PFSK-1 (cell line): ENCODE measurements at regions not wholly inside any gene's neighbourhood (a gene's known extent, or its start where the extent isn't known, plus 50 kb on each side); places are given as distances from the start of the nearest gene placed in this dataset.

ENCODE experiments used
- FOXP2 ChIP-seq: optimal IDR thresholded peaks from 2 replicates; pipeline ENCODE3; 2011; ENCODE audit warnings: borderline replicate concordance, control low read depth, inconsistent platforms; ENCODE audit not compliant: insufficient read depth; ENCODE audit errors: extremely low read length, extremely low read depth
- POLR2AphosphoS5 ChIP-seq: IDR thresholded peaks from 2 replicates; pipeline ENCODE4 v1.6.1; 2012; ENCODE audit warnings: low read depth, mild to moderate bottlenecking, control low read depth, low read length, moderate library complexity
- SIN3A ChIP-seq: IDR thresholded peaks from 2 replicates; pipeline ENCODE4 v1.6.1; 2012; ENCODE audit warnings: mild to moderate bottlenecking, low read length, moderate library complexity, borderline replicate concordance; ENCODE audit not compliant: insufficient read depth
- TAF1 ChIP-seq: IDR thresholded peaks from 2 replicates; pipeline ENCODE4 v1.6.1; 2012; ENCODE audit warnings: low read length, control low read depth, borderline replicate concordance; ENCODE audit not compliant: insufficient read depth
- TF ChIP-seq, protein P1 (sequence below), 2 experiments: IDR thresholded peaks; 2 replicates each; pipeline versions ENCODE4 v1.6.1 to v1.8.0; 2011 to 2012; ENCODE audit warnings: low read depth in 2 of 2, low read length in 2 of 2, control low read depth in 1 of 2, inconsistent platforms in 1 of 2, mild to moderate bottlenecking in 1 of 2, moderate library complexity in 1 of 2; ENCODE audit not compliant: insufficient read depth in 1 of 2

DNA sequence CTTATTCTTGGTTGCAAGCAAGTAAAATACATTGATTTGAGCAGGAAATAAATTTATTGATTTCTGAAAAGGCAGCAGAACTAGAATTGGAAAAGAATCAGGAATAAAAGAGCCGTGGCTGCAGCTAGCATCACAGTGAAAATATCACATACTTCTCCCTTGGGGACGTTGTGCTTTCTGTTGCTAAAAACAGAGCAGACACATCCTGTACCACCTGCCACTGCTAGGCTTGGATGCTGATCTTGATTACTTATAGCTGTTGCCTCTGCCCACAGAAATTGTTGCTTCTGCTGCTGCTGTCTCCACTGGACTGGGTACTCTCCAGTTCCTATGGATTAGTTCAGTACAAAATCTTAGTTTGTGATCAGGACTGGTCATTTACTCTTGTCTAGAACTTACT lies 283.8 kb downstream of the C3orf38 start:
- TF ChIP-seq SIN3A (no peak), TAF1 (no peak), POLR2AphosphoS5 (no peak), FOXP2 (no peak)
- TF ChIP-seq, protein P1, sequence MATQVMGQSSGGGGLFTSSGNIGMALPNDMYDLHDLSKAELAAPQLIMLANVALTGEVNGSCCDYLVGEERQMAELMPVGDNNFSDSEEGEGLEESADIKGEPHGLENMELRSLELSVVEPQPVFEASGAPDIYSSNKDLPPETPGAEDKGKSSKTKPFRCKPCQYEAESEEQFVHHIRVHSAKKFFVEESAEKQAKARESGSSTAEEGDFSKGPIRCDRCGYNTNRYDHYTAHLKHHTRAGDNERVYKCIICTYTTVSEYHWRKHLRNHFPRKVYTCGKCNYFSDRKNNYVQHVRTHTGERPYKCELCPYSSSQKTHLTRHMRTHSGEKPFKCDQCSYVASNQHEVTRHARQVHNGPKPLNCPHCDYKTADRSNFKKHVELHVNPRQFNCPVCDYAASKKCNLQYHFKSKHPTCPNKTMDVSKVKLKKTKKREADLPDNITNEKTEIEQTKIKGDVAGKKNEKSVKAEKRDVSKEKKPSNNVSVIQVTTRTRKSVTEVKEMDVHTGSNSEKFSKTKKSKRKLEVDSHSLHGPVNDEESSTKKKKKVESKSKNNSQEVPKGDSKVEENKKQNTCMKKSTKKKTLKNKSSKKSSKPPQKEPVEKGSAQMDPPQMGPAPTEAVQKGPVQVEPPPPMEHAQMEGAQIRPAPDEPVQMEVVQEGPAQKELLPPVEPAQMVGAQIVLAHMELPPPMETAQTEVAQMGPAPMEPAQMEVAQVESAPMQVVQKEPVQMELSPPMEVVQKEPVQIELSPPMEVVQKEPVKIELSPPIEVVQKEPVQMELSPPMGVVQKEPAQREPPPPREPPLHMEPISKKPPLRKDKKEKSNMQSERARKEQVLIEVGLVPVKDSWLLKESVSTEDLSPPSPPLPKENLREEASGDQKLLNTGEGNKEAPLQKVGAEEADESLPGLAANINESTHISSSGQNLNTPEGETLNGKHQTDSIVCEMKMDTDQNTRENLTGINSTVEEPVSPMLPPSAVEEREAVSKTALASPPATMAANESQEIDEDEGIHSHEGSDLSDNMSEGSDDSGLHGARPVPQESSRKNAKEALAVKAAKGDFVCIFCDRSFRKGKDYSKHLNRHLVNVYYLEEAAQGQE (IDR thresholded peaks at IDR 0.05; ENCODE audit: insufficient read depth in 1 of 2, low read depth in 2 of 2, low read length in 2 of 2), result no peak

DNA sequence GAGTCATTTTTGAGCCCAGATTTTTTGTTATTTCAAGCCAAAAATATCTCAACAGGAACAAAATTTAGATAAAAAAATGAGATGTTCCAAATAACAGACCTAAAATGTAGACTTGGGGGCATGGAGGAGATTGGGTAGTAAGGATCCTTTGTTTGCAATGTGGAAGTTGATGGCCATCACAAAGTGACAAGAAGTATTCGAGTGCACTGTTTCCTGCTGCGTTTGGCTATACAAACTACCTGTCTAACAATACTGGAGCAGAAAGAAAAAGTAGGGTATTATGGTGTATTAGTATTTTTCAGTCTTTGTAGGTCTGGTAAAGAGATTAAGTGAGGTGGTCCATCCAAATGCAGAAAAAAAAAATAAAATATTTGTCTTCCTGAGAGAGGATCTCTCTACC lies 284.2 kb downstream of the C3orf38 start:
- TF ChIP-seq, protein P1 (IDR thresholded peaks at IDR 0.05; ENCODE audit: insufficient read depth in 1 of 2, low read depth in 2 of 2, low read length in 2 of 2), result no peak
- no peak for TF ChIP-seq TAF1
- no peak for TF ChIP-seq POLR2AphosphoS5
- no peak for TF ChIP-seq FOXP2
- no peak for TF ChIP-seq SIN3A

DNA sequence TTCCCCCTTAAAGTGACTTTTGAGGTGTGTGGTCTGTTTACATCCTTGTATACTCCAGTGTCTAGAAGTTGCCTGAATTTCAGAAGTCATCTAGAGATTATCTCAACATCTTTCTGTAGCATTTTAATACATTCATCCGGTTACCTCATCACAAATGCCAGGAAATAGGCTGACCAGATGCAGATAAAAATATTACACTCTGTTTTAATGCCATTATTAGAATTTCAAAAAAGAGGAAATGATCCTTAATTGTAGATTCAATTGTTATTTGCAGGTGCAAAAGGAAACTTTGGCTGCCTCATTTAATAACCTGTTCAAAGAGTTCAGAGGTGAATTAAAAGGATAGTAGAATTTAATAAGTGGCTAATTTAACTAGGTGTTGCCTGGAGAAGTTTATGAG lies 290.9 kb downstream of the C3orf38 start:
- TF ChIP-seq FOXP2 (no peak), TAF1 (no peak), POLR2AphosphoS5 (no peak), SIN3A (no peak)
- TF ChIP-seq, protein P1 (IDR thresholded peaks at IDR 0.05; ENCODE audit: insufficient read depth in 1 of 2, low read depth in 2 of 2, low read length in 2 of 2), result no peak

DNA sequence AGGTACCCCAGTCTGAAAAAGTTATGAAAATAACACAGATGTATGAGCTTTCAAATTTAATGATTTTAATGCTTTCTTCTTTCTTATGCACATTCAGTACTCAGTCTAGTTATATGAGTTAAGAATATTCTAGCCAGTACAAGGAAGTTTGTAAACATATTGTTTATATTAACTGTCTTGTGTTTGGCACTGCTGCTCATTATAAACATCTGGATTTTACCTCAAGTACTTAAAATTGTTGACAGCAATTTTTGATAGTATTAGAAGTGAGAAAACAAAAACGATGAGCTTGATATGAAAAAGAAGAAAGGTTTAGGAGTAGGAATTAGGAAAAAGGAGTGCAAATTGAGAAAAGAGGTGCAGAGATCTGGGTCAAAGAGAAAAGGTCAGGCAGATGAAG lies 293.3 kb downstream of the C3orf38 start:
- no peak for TF ChIP-seq TAF1
- TF ChIP-seq, protein P1 (IDR thresholded peaks at IDR 0.05; ENCODE audit: insufficient read depth in 1 of 2, low read depth in 2 of 2, low read length in 2 of 2), result no peak
- no peak for TF ChIP-seq POLR2AphosphoS5
- no peak for TF ChIP-seq FOXP2
- no peak for TF ChIP-seq SIN3A

DNA sequence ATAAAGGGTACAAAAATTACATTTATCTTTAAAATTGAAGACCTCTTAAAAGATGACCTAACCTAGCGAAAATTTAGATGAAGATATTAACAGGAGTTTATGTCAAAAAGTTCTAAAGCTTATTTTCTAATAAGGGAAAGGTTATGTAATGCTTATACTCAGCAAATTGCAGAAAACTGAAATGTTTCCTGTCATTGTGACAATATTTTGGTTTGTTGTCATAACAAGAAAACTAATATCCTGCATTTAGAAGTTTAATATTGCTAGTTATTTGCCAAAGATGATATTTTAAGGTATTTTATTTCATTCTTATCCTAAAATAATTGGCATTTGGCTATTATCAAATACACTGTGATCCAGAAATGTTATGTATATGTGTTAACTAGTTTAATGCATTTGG lies 294.5 kb downstream of the C3orf38 start:
- TF ChIP-seq POLR2AphosphoS5 (no peak), TAF1 (no peak), SIN3A (no peak), FOXP2 (no peak)
- TF ChIP-seq, protein P1 (IDR thresholded peaks at IDR 0.05; ENCODE audit: insufficient read depth in 1 of 2, low read depth in 2 of 2, low read length in 2 of 2), result no peak
